D721Med (cell line): ENCODE measurements at regions not wholly inside any gene's neighbourhood (a gene's known extent, or its start where the extent isn't known, plus 50 kb on each side); places are given as distances from the start of the nearest gene placed in this dataset.
"Not testable (repeated sequence)": the region's sequence is repeated elsewhere in the genome, so short reads cannot be mapped to it uniquely, and the experiment has no call there.

ENCODE experiments used
- DNase-seq: peaks from one replicate; pipeline ENCODE4 v3.0.0; 2011; ENCODE audit warnings: low spot score; ENCODE audit not compliant: insufficient read length
- FAIRE-seq: peaks from 2 replicates; lab custom pipeline; 2011; peaks lifted over from hg19 to GRCh38; lab: Jason Lieb, UNC
- TF ChIP-seq, protein P1 (sequence below): IDR thresholded peaks from 2 replicates; pipeline ENCODE4 v1.5.1; 2012; ENCODE audit warnings: mild to moderate bottlenecking, control low read depth; ENCODE audit not compliant: insufficient read depth; ENCODE audit errors: missing control alignments

DNA sequence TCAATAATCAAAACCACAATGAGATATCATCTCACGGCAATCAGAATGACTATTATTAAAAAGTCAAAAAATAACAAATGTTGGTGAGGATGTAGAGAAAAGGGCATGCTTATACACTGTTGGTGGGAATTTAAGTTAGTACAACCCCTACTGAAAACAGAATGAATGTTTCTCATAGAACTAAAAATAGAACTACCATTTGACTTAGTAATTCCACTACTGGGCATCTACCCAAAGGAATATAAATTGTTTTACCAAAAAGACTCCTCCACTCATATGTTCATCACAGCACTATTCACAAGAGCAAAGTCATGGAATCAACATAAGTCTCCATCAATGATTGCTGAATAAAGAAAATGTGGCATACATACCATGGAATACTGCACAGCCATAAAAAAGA, 278.1 kb upstream of the ARSJ start:
- FAIRE-seq (no peak), DNase-seq (no peak)
- TF ChIP-seq, protein P1, sequence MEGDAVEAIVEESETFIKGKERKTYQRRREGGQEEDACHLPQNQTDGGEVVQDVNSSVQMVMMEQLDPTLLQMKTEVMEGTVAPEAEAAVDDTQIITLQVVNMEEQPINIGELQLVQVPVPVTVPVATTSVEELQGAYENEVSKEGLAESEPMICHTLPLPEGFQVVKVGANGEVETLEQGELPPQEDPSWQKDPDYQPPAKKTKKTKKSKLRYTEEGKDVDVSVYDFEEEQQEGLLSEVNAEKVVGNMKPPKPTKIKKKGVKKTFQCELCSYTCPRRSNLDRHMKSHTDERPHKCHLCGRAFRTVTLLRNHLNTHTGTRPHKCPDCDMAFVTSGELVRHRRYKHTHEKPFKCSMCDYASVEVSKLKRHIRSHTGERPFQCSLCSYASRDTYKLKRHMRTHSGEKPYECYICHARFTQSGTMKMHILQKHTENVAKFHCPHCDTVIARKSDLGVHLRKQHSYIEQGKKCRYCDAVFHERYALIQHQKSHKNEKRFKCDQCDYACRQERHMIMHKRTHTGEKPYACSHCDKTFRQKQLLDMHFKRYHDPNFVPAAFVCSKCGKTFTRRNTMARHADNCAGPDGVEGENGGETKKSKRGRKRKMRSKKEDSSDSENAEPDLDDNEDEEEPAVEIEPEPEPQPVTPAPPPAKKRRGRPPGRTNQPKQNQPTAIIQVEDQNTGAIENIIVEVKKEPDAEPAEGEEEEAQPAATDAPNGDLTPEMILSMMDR: no peak

DNA sequence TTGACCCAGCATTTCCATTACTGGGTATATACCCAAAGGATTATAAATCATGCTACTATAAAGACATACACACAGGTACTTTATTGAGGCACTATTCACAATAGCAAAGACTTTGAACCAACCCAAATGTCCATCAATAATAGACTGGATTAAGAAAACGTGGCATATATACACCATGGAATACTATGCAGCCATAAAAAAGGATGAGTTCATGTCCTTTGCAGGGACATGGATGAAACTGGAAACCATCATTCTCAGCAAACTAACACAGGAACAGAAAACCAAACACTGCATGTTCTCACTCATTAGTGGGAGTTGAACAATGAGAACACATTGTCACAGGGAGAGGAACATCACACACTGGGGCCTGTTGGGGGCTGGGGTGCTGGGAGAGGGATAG, 283.0 kb upstream of the ARSJ start:
- FAIRE-seq: not testable (repeated sequence)

DNA sequence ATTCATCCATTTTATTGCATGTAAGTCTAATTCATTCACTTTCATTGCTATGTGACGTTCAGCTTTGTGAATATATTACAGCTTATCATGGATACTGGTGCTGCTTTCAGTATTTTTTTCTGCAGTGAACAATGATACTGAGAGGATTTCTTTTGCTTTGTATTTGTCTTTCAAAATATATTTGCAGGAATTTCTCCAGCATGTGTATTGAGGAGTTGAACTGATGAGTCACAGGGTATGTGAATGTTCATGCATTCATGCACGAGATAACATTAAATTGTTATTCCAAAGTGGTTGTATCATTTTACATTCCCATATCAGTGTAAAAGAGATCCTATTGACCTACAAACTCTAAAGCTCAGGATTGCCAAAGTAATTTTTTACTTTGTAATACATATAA, 283.8 kb upstream of the ARSJ start:
- no peak for DNase-seq
- FAIRE-seq: no peak
- TF ChIP-seq, protein P1: no peak

More for the DNA sequence above, 283.0 kb upstream of the ARSJ start:
- not testable (repeated sequence) for DNase-seq

DNA sequence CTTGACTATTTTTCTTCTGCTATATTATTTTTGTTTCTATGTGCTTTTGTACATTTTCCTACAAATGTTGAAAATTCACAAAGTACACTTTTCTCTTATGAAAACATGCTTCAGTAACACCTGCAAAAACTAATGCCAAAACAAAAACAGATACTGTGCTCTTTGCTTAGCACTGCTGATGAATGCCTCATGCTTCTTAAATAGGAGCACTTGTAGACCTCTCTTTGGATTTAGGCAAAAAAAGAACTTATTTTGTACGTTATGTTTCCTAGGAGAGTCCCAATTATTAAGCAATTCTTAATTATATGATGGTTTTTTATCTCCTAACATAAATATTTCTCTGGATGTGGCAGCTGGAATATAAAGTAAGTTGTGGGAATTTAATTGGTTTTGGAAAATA, 285.0 kb upstream of the ARSJ start:
- FAIRE-seq: no peak
- no peak for DNase-seq

DNA sequence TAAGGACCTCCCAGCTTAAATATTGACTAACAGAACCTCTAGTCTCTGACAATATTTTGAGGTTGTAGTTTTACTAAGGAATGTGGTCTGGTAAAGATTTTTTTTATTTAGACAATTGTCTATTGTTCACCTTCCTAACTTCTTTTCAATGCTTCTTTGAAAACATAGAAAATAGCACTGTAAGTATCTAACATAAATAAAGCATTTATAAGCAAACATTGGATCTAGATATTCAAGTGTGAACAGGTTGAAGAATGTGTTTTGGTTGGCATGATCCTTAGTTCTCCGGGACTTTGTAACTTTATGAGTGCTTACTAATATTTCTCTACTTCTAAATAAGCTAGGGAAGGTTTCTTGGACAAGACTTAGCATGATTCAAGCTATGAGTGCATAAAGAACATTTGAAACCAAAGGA, 285.4 kb upstream of the ARSJ start:
- FAIRE-seq: no peak
- no peak for DNase-seq
- TF ChIP-seq, protein P1: no peak

More for the DNA sequence above, 285.0 kb upstream of the ARSJ start:
- TF ChIP-seq, protein P1: no peak

DNA sequence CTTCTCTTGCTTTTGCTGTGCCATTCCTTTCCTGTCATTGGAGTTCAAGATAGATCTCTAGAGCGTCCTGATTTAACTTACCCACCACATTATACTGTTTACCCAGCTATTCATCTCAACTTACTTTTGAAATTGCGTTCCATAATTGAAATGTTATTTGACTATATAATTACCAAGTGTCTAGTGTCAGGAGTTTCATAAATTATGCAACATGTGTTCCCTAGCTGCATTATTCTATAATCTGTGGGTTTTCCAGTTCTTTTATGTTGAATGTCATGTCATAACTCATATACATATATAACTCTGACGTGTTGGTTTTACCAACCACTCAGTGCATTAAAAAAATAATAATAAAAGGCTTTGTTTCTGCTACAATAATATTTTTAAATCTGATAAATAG, 285.9 kb upstream of the ARSJ start:
- TF ChIP-seq, protein P1: no peak
- FAIRE-seq (no peak), DNase-seq (no peak)

DNA sequence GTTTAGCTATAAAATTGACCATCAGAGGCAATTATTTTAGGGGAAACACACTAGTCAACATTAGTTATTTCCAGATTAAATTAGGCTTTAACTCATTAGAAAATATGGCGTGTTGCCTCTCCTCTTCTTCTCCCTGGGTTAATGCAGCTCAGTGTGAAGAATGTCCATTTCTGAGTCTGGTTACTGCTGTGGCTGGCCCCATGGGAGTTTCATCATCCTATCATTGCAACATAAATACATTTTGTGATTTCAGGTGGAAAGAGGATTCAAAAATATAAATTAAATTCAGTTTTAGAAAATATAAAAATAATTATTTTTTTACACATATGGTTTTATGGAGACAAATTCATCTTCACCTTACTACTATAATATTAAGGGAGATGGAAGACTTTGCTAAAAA, 288.5 kb upstream of the ARSJ start:
- FAIRE-seq: no peak
- TF ChIP-seq, protein P1: no peak
- no peak for DNase-seq

DNA sequence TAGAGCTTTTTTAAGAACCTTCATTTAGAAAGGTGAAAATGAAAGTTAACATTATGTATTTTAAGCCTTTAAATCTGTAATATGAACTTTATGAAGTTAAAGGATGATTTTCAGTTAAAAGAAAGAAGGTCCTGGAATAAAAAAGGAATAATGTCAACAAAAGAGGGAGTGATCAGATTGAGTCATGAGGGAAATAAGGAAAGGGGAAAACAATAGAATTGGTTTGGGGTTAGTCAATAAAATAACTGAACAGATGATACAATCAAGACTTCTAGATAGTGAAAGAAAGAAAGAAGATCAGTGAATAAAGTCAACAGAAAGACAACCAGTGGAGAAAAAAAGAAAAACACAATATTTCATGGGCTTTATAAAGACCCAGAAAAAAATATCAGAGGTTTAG, 291.6 kb upstream of the ARSJ start:
- TF ChIP-seq, protein P1: no peak
- FAIRE-seq (no peak), DNase-seq (no peak)
